ENCODE measurements at regions not wholly inside any gene's neighbourhood (a gene's known extent, or its start where the extent isn't known, plus 50 kb on each side); places are given as distances from the start of the nearest gene placed in this dataset.
"Not testable (repeated sequence)": the region's sequence is repeated elsewhere in the genome, so short reads cannot be mapped to it uniquely, and the experiment has no call there.

DNA sequence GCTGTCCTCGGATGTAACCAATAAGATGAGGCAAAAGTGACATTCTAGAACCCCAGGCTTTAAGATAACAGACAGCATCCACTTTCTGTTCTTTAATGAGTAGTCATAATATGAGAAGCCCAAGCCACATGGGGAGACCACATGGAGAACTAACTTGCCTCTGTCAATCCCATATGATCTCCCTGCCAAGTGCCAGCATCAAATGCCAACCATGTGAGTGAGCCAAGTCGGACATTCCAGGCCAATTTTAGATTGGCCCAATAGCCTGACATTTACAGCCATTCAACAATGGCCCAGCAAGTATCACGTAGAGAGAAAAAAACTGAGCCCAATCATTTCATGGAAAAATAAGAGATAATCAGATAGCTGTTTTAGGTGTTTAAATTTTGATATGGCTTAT lies 2048.3 kb upstream of the RAG2 start:
- Histone ChIP-seq H3K9me3 (ENCODE audit: control insufficient read depth in 1 of 2, low read length in 2 of 2) (no peaks in the 10 kb centered on the region), H3K27ac (ENCODE audit: low read depth, low read length) (no peak overlapping the region), H3K36me3 (ENCODE audit: insufficient read depth, low read length) (no peaks in the 10 kb centered on the region), H3K4me1 (ENCODE audit: insufficient read depth, low read length) (no peaks in the 10 kb centered on the region), H3K4me3 (ENCODE audit: low read length in 2 of 2) (no peak overlapping the region), H3K27me3 (ENCODE audit: insufficient read depth, low read length) (no peaks in the 10 kb centered on the region)
- peaks cover 0 to 9% (median 7%) of the 10 kb centered on the region in 8 donors for H3K9me3 Mint-ChIP-seq
- no peaks in the 10 kb centered on the region for H3K4me1 Mint-ChIP-seq
- no peak overlapping the region for H3K27ac Mint-ChIP-seq
- no peaks in the 10 kb centered on the region for H3K27me3 Mint-ChIP-seq
- ChIA-PET CTCF (ENCODE audit: partially characterized antibody) (no interaction called here), POLR2A (ENCODE audit: partially characterized antibody) (no interaction called here)
- no peak overlapping the region for H3K4me3 Mint-ChIP-seq
- intact Hi-C loops (cut with micrococcal nuclease): no loop called here
- no peak for DNase-seq
- H3K36me3 Mint-ChIP-seq: no peaks in the 10 kb centered on the region

DNA sequence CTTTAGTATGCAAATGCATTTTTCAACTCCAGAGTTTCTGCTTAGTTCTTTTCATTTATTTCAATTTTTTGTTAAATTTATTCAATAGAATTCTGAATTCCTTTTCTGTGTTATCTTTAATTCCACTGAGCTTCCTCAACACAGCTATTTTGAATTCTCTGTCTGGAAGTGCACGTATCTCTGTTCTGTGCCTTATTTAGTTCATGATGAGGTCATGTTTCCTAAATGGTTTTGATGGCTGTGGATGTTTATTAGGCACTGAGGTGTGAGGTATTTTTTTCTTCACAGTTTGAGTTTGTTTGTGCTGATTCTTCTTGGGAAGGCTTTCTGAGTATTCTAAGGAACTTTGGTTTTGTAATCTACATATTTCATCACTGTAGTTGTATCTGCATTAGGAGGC lies 2042.8 kb upstream of the RAG2 start:
- CTCF ChIA-PET (ENCODE audit: partially characterized antibody): no interaction called here
- H3K4me1 ChIP-seq (ENCODE audit: insufficient read depth, low read length): no peaks in the 10 kb centered on the region
- no peaks in the 10 kb centered on the region for H3K36me3 ChIP-seq (ENCODE audit: insufficient read depth, low read length)
- H3K27ac ChIP-seq (ENCODE audit: low read depth, low read length): no peak overlapping the region
- intact Hi-C loops (cut with micrococcal nuclease): no loop called here
- no peak for DNase-seq
- H3K9me3 ChIP-seq (ENCODE audit: control insufficient read depth in 1 of 2, low read length in 2 of 2): no peaks in the 10 kb centered on the region
- no peak overlapping the region for H3K4me3 ChIP-seq (ENCODE audit: low read length in 2 of 2)
- H3K36me3 Mint-ChIP-seq: no peaks in the 10 kb centered on the region
- H3K4me1 Mint-ChIP-seq: no peaks in the 10 kb centered on the region
- no peak overlapping the region for H3K27ac Mint-ChIP-seq
- H3K27me3 Mint-ChIP-seq: no peaks in the 10 kb centered on the region
- POLR2A ChIA-PET (ENCODE audit: partially characterized antibody): no interaction called here
- peaks cover 2 to 19% (median 9%) of the 10 kb centered on the region in 8 donors for H3K9me3 Mint-ChIP-seq
- no peak overlapping the region for H3K4me3 Mint-ChIP-seq
- no peaks in the 10 kb centered on the region for H3K27me3 ChIP-seq (ENCODE audit: insufficient read depth, low read length)

DNA sequence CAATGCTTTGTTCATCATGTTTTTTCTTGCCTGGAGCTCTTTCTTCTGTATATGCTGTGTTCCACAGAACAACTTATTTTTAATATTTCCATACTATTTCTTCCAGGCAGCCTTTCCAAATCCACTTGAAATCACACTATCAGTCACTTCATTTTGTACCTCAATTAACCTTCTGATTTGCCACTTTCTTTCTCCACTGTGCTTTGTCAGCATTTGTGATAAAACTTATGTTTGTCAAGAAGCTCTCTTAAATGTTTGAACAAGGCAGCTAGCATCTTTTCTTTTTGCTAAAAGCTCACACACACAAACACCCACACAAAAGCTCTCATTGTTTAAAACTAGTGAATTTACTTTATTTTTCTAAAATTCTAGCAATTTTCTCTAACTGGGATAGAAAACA lies 2014.7 kb upstream of the RAG2 start:
- Mint-ChIP-seq H3K4me1 (peaks cover 0 to 1% (median 0%) of the 10 kb centered on the region in 4 donors), H3K4me3 (no peak overlapping the region), H3K27ac (no peak overlapping the region), H3K36me3 (no peaks in the 10 kb centered on the region), H3K9me3 (peaks cover 2 to 36% (median 9%) of the 10 kb centered on the region in 8 donors), H3K27me3 (no peaks in the 10 kb centered on the region)
- DNase-seq: no peak
- intact Hi-C loops (cut with micrococcal nuclease): no loop called here
- H3K36me3 ChIP-seq (ENCODE audit: insufficient read depth, low read length): no peaks in the 10 kb centered on the region
- peaks cover 0 to 3% of the 10 kb centered on the region in 2 donors for H3K9me3 ChIP-seq (ENCODE audit: control insufficient read depth in 1 of 2, low read length in 2 of 2)
- ChIA-PET POLR2A (ENCODE audit: partially characterized antibody) (no interaction called here), CTCF (ENCODE audit: partially characterized antibody) (no interaction called here)
- no peak overlapping the region for H3K4me3 ChIP-seq (ENCODE audit: low read length in 2 of 2)
- H3K27me3 ChIP-seq (ENCODE audit: insufficient read depth, low read length): no peaks in the 10 kb centered on the region
- no peak overlapping the region for H3K27ac ChIP-seq (ENCODE audit: low read depth, low read length)
- H3K4me1 ChIP-seq (ENCODE audit: insufficient read depth, low read length): no peaks in the 10 kb centered on the region

DNA sequence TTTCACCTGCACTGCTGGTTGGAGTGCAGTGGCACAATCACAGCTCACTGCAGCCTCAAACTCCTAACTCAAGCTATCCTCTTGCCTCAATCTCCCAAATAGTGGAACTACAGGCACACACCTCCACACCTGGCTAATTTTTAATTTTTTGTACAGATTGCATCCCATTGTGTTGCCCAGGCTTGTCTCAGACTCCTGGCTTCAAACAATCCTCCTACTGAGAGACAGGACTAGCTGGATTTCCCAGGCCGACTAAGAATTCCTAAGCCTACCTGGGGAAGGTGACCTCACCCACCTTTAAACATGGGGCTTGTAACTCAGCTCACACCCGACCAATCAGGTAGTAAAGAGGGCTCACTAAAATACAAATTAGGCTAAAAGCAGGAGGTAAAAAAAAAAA lies 2003.3 kb upstream of the RAG2 start:
- POLR2A ChIA-PET (ENCODE audit: partially characterized antibody); H3K4me3 ChIP-seq (ENCODE audit: low read length in 2 of 2); H3K36me3 Mint-ChIP-seq; CTCF ChIA-PET (ENCODE audit: partially characterized antibody); intact Hi-C loops (cut with micrococcal nuclease); H3K4me1 Mint-ChIP-seq; H3K9me3 ChIP-seq (ENCODE audit: control insufficient read depth in 1 of 2, low read length in 2 of 2); DNase-seq; H3K27ac Mint-ChIP-seq; H3K4me3 Mint-ChIP-seq; H3K27me3 ChIP-seq (ENCODE audit: insufficient read depth, low read length); H3K27me3 Mint-ChIP-seq; H3K36me3 ChIP-seq (ENCODE audit: insufficient read depth, low read length); H3K27ac ChIP-seq (ENCODE audit: low read depth, low read length); H3K4me1 ChIP-seq (ENCODE audit: insufficient read depth, low read length): not testable (repeated sequence)
- H3K9me3 Mint-ChIP-seq: peaks cover 0 to 19% (median 11%) of the 10 kb centered on the region in 8 donors

DNA sequence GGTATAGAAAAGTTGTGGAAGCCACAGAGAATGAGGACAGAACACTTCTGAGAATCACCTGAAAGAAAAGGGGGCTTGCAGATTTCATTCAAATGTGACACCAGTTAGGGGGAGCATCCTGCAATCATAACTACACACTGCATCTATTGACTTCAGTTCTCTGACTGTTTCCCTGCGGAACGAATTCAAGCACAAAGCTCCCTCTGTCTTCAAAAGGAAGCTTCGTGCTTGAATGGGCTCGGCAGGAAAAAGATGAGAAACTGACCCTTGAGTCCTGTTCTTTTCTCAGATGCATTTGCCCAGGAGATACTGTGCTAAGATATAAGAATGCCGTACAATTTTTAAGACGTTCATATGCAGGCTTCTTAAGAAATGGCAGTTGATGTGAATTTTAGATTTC lies 2000.4 kb upstream of the RAG2 start:
- Mint-ChIP-seq H3K27me3 (no peaks in the 10 kb centered on the region), H3K4me3 (no peak overlapping the region), H3K36me3 (no peaks in the 10 kb centered on the region), H3K4me1 (no peaks in the 10 kb centered on the region), H3K9me3 (peaks cover 3 to 19% (median 7%) of the 10 kb centered on the region in 8 donors), H3K27ac (no peak overlapping the region)
- Histone ChIP-seq H3K27me3 (ENCODE audit: insufficient read depth, low read length) (no peaks in the 10 kb centered on the region), H3K9me3 (ENCODE audit: control insufficient read depth in 1 of 2, low read length in 2 of 2) (no peaks in the 10 kb centered on the region), H3K4me3 (ENCODE audit: low read length in 2 of 2) (no peak overlapping the region), H3K27ac (ENCODE audit: low read depth, low read length) (no peak overlapping the region), H3K4me1 (ENCODE audit: insufficient read depth, low read length) (no peaks in the 10 kb centered on the region), H3K36me3 (ENCODE audit: insufficient read depth, low read length) (no peaks in the 10 kb centered on the region)
- ChIA-PET CTCF (ENCODE audit: partially characterized antibody) (no interaction called here), POLR2A (ENCODE audit: partially characterized antibody) (no interaction called here)
- intact Hi-C loops (cut with micrococcal nuclease): no loop called here
- DNase-seq: no peak

DNA sequence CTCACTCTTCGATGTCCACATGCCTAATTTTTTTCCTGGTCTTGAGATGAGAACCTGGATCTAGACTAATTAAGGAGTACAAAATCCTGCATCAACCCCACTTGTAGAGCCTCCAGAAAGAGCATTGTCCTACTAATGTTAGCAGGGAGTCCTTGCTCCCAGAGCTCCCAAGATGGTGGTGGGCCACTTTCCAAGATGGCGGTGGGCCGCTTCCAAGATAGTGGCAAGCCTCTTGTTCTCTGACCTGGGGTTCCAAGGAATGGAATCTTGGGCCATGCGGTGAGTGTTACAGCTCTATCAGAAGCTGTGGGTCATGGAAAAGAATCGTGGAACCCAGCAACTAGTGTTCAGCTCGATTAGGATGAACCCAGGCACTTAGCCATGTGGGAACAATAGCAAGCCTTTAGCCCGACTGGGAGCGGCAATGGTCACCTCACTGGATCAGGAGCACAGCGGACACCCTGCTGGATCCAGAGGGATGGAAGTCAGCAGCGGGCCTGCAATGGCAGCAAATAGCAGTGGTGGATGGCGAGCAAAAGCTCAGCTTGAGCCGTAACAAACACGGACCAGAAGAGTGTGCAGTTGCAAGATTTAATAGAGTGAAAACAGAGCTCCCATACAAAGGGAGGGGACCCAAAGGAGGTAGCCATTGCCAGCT lies 1997.5 kb upstream of the RAG2 start:
- H3K36me3 ChIP-seq (ENCODE audit: insufficient read depth, low read length); CTCF ChIA-PET (ENCODE audit: partially characterized antibody); H3K4me1 ChIP-seq (ENCODE audit: insufficient read depth, low read length); H3K4me3 ChIP-seq (ENCODE audit: low read length in 2 of 2); POLR2A ChIA-PET (ENCODE audit: partially characterized antibody); H3K4me1 Mint-ChIP-seq; H3K27ac ChIP-seq (ENCODE audit: low read depth, low read length); DNase-seq; H3K36me3 Mint-ChIP-seq; intact Hi-C loops (cut with micrococcal nuclease); H3K4me3 Mint-ChIP-seq; H3K27ac Mint-ChIP-seq; H3K27me3 ChIP-seq (ENCODE audit: insufficient read depth, low read length); H3K9me3 ChIP-seq (ENCODE audit: control insufficient read depth in 1 of 2, low read length in 2 of 2); H3K27me3 Mint-ChIP-seq: not testable (repeated sequence)
- peaks cover 0 to 12% (median 4%) of the 10 kb centered on the region in 8 donors for H3K9me3 Mint-ChIP-seq

DNA sequence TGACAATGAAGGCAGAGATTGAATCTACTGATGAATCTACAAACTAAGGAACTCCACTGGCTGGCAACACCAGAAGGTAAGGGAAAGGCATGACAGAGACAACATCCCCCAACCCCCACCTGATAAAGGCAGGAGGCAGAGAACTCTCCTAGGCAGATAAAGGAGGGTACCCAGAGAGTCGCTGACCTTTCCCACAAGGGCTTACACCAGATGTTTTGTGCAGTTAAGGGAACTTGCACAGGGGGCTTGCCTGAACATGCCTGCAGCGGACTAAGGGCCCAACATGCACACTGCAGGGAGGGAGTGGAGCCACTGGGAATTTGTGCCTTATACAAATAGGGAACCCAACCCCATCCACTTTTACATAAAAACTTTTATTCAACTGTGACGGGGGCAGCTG lies 1996.9 kb upstream of the RAG2 start:
- CTCF ChIA-PET (ENCODE audit: partially characterized antibody): no interaction called here
- Mint-ChIP-seq H3K9me3 (peaks cover 1 to 9% (median 4%) of the 10 kb centered on the region in 8 donors), H3K4me1 (no peaks in the 10 kb centered on the region), H3K27me3 (no peaks in the 10 kb centered on the region), H3K36me3 (no peaks in the 10 kb centered on the region), H3K4me3 (no peak overlapping the region), H3K27ac (no peak overlapping the region)
- H3K27me3 ChIP-seq (ENCODE audit: insufficient read depth, low read length): no peaks in the 10 kb centered on the region
- H3K4me1 ChIP-seq (ENCODE audit: insufficient read depth, low read length): no peaks in the 10 kb centered on the region
- H3K27ac ChIP-seq (ENCODE audit: low read depth, low read length): no peak overlapping the region
- DNase-seq: no peak
- intact Hi-C loops (cut with micrococcal nuclease): no loop called here
- H3K36me3 ChIP-seq (ENCODE audit: insufficient read depth, low read length): no peaks in the 10 kb centered on the region
- POLR2A ChIA-PET (ENCODE audit: partially characterized antibody): no interaction called here
- no peaks in the 10 kb centered on the region for H3K9me3 ChIP-seq (ENCODE audit: control insufficient read depth in 1 of 2, low read length in 2 of 2)
- no peak overlapping the region for H3K4me3 ChIP-seq (ENCODE audit: low read length in 2 of 2)

DNA sequence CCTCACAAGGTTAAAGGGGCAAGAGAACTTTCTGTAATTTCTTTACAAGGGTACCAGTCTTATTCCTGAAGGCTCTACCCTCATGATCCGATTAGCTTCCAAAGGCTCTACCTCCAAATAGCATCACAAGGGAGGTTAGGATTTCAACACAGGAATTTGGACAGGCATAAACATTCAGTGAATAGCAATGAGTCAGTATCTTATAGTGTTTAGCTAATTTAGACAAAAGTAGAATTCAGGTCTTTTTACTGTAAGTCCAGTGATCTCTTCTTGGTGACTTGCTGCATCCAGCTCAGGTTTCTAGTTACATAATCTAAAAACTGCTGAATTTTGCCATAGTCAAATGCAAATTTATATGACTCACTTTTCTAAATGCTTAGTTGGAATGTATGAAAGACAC lies 1995.6 kb upstream of the RAG2 start:
- Mint-ChIP-seq H3K4me3 (no peak overlapping the region), H3K36me3 (no peaks in the 10 kb centered on the region), H3K4me1 (no peaks in the 10 kb centered on the region), H3K9me3 (peaks cover 0 to 10% (median 5%) of the 10 kb centered on the region in 8 donors), H3K27me3 (no peaks in the 10 kb centered on the region), H3K27ac (no peak overlapping the region)
- Histone ChIP-seq H3K36me3 (ENCODE audit: insufficient read depth, low read length) (no peaks in the 10 kb centered on the region), H3K4me1 (ENCODE audit: insufficient read depth, low read length) (no peaks in the 10 kb centered on the region), H3K27ac (ENCODE audit: low read depth, low read length) (no peak overlapping the region), H3K27me3 (ENCODE audit: insufficient read depth, low read length) (no peaks in the 10 kb centered on the region), H3K4me3 (ENCODE audit: low read length in 2 of 2) (no peak overlapping the region), H3K9me3 (ENCODE audit: control insufficient read depth in 1 of 2, low read length in 2 of 2) (no peaks in the 10 kb centered on the region)
- intact Hi-C loops (cut with micrococcal nuclease): no loop called here
- CTCF ChIA-PET (ENCODE audit: partially characterized antibody): no interaction called here
- DNase-seq: no peak
- POLR2A ChIA-PET (ENCODE audit: partially characterized antibody): no interaction called here

Measured in CD4-positive, alpha-beta memory T cell (primary cell).